HG02973 (cell line): ENCODE measurements at regions not wholly inside any gene's neighbourhood (a gene's known extent, or its start where the extent isn't known, plus 50 kb on each side); places are given as distances from the start of the nearest gene placed in this dataset.

Experiments used
- ATAC-seq: cut with Tn5 transposase; IDR thresholded peaks from one replicate; pipeline ENCODE4 v1.9.1; 2021; ENCODE audit warnings: moderate library complexity; ENCODE audit not compliant: unreplicated experiment

DNA sequence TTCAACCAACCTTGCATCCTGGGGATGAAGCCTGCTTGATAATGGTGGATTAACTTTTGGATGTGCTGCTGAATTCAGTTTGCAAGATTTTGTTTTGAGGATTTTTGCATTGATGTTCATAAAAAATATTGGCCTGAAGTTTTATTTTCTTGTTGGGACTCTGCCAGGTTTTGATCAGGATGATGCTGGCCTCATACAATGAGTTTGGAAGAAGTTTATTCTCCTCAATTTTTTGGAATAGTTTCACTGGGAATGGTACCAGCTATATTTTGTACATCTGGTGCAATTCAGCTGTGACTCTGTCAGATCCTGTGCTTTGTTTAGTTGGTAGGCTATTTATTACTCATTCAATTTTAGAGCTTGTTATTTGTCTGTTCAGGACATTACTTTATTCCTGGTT, 340.3 kb upstream of the TRAM1L1 start:
- no peak for ATAC-seq

DNA sequence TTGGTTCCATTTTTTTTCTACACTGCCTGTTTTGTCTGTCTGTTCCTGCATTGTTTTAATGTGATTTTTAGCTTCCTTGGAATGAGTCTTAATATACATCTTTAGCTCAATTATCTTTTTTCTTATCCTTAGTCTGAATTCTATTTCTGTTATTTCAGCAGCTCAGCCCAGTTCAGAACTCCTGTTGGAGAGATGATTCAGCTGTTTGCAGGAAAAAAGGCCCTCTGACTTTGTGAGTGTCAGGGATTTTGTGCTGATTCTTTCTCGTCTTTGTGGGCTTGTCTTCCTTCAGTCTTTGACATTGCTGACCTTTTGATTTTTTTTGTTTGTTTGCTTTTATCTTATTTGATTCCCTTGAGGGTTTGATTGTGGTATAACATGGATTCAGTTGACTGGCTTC, 343.2 kb upstream of the TRAM1L1 start:
- ATAC-seq = no peak

DNA sequence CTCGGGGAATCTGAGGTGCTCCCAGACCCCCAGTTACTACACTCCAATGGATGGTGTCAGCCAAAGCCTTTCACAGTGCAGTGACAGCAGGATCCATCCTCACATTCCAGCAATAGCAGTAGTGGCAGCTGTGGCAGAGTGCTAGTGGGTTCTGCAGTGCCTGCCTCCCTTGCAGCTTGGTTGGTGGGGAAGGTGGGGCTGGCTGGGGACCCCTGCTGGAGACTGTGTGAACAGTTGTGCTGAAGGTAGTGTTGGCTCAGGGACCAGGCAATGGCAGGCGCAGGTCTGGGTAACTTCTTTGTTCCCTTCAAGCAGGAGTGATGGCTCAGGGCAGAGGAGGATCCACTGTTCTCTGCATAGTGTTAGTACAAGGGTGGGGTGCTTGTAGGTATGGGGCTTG, 343.7 kb upstream of the TRAM1L1 start:
- no peak for ATAC-seq

DNA sequence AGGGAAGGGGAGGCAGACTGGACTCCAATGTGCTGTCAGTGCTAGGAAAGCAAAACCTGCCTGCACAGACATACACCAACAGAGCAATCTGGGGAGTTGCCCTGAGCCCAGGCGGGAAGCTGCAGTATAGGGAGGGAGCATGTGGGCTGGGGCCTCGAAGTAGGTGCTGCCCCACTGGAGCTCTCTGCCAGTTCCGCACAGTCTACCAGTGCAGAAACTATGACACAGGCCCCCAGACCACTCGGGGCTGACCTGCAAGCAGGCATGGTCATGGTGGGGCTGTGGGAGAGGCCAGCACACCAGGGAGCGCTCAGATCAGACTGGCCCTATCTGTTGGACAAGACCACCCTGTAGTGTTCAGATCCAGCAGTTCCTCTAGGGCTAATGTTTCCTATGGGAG, 344.1 kb upstream of the TRAM1L1 start:
- ATAC-seq = no peak

DNA sequence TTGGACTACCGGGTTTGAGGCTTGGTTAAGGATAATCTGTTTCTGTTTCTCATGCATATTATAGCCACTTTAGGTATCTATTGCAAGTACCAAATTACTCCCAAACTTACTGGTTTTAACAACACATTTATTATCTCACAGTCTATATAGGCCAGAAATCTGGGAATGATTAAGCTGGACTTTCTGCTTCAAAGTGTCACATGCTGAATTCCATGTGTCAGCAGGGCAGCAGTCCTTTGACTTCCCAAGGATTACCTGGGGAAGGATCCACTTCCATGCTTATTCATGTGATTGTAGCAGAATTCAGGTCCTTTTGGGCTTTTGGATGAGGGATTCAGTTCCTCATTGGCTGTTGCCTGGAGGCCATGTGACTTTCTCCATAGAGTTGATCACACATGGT, 349.0 kb upstream of the TRAM1L1 start:
- ATAC-seq = no peak

DNA sequence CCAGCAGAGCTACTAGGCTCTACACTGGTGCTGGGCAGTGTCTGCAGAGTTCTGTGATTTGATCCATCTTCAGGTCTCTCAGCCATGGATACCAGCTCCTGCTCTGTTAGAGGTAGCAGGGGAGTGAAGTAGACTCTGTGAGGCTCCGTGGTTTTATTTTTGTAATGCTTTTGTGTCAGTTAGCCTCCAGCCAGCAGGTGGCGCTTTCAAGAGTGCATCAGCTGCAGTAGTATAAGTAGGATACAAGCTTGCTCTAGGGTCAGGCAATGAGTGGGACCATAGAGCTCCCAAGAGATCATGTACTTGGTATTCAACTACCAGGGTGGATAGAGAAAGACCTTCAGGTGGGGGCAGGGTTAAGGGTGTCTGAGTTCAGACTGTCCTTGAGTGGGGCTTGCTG, 362.5 kb upstream of the TRAM1L1 start:
- ATAC-seq = no peak

DNA sequence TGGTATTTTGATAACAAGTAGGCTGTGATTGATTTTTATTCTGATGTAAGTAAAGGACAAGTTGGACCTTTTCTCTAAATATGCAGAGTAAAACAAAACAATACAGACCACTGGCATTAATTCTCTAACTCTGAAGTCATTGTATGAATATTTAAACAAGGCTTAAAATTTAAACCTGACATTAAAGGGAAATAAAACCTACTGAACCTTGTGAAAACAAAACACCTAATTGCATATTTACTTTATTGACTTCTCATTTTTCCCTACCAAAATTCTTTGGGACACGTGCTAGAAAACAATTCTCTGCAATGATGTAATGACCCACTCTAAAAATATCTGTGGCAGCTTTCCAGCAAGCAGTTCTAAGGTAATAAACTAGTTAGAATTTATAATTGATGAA, 369.7 kb upstream of the TRAM1L1 start:
- ATAC-seq = no peak

DNA sequence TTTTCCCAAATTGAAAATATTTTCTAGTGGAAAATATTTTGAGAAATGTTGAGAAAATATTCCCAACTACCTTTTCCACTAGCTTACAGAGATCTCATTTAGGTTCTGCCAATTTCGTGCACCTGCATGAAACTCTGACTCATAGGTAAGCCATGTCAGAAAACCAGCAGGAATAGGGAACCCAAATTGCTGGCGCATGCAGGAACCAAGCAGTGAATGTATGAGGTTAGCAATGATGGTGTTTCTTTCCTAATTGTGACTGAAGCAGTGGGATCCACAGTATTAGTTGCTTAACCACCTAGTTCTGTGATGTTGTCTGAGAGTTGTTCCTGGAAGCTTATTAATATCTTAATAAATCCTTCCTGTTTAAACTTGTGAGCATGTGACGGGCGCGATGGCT, 381.0 kb upstream of the TRAM1L1 start:
- no peak for ATAC-seq

DNA sequence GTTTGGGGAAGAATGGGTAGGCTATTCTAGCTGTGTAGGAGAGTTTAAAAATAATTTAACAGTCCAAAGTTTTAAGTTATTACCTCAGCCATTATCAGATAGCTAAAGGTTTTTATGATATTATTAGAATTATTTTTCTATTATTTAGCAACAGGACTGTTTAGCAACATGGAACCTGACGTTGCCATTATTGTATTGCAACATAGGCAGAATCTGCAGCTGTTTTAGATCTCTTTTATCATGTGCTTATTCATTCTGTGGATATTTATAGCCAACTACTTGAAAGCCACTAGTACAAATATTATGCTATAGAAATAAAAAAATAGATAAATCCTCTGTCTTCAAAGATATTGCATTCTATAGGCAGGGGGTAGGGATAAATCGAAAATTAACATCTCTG, 382.0 kb upstream of the TRAM1L1 start:
- ATAC-seq = no peak

DNA sequence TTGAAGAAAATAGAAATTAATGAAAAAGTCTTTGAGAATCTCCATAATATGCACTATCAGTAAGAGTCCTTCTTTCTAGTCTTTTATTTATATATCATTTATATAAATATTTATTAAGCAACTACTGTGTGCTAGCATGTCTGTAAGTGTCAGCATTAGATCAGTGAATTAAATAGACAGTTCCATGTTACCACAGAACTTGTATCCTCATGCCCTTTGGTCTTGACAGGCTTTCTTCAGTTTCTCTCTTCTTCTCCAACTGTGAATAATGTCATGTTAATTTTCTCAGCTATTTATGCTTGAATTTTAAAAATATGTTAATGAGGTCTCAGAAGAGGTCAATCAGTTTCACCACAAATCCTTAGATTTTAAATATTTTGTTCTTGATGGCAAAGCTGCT, 389.6 kb upstream of the TRAM1L1 start:
- ATAC-seq = no peak

DNA sequence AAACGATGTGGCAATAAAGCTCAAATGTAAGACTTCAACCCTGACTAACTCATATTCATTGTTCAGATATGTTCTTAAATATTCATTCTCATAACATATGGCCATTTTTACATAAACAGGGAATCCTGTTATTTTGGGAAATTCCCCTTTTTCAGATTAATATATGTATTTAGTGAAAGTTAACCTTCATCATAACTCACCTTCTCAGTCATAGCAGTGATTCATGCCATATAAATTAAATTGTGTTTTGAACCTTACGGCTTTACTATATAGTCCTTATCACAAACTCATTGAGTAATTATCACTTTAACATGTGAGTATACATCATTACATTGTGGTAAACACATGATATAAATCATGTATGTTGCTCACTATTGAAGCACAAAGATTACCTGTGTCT, 392.5 kb upstream of the TRAM1L1 start:
- no peak for ATAC-seq

DNA sequence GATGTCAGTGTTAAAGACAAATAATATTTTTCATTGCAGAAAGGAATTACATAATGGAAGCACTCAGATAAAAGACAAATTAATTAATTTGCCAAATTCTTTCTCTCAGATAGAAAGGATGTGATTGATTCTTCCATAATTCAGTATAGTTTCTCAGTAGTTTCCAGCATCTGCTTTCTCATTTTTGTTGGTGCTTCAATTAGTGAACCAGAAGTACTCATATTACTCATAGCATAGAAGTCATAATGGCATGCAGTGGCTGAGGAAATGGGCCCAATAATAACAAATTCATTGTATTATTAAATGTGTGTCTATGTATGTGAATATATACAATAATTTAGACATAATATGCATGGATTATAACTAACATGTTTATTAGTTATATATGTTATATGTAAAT, 393.3 kb upstream of the TRAM1L1 start:
- no peak for ATAC-seq

DNA sequence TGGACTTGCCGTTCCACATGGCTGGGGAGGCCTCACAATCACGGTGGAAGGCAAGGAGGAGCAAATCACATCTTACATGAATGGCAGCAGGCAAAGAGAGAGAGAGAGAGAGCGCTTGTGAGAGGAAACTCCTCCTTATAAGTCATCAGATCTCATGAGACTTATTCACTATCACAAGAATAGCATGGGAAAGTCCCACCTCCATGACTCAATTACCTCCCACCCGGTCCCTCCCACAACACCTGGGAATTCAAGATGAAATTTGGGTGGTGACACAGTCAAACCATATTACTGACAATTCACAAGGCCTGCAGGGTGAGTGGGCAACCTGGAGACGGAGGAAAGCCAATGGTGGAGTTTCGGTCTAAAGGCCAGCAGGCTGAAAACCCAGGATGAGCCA, 394.3 kb upstream of the TRAM1L1 start:
- ATAC-seq = no peak

DNA sequence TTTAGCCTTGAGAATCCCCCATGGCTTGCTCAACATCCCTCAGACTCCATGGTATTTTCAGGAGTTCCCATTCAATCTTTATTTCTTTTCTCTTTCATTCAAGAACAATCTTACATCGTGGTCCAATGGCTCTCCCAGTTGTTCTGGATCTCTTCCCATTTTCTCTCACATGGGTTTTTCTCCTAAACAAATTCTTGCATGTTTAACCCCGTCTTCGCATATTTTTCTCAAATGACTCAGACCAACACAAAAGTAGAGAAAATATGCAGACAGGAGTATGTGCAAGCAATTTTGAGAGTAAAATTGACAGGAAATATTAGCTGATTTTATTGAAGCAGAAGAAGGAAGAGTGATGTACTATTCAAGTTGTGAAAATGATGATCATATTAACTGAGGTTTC, 396.4 kb upstream of the TRAM1L1 start:
- no peak for ATAC-seq

DNA sequence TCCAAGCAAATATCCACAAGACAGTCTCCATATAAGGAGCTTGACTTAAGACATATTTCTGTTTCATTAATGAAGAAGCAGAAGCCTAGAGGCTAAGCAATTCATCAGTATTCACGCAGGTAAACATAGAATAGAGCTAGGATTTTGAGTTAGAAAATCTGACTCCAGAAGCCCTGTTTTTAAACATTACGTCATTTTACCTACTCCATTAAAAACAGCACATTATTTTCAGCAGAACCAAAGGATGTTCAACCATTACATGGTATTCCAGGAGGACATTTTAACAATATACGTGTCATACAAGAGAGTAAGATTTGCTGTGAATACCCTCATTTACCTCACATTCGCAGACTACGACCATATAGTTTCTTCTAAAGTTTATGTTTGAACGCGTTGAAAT, 403.3 kb upstream of the TRAM1L1 start:
- ATAC-seq = no peak

DNA sequence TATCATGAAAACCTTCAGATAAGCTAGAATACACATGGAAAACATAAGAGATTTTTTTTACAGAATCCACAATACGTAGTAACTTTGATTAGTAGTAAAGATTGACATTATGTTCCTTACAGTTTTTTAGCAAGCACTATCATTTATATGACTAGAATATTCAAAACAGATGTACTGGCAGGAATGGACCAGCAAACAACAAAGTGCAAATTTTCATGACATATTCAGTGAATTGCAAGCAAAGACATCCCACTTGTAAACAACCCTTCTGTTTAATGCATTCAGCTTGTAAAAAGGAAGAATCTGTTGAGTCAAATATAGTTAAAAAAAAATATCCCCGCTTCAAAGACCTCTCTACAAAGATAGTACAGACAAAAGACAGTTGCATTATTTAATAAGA, 403.7 kb upstream of the TRAM1L1 start:
- no peak for ATAC-seq

DNA sequence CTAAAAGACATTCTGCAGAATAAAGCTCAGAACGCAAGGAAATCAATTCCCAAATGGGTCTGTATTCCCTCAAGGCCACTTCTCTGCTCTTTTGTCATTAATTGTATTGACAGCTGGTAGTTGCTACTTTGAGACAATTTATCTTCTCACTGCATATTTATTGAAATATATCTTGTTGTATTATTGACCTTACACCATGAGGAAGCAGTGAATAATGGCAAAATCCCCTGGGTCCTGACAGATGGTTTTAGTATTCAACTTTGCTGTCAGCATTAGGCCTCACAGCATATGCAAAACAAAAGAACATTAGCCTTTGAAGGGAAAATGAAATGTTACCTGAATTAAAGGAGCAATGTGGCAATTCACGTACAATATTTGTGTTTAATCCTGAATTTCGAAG, 406.1 kb upstream of the TRAM1L1 start:
- no peak for ATAC-seq

DNA sequence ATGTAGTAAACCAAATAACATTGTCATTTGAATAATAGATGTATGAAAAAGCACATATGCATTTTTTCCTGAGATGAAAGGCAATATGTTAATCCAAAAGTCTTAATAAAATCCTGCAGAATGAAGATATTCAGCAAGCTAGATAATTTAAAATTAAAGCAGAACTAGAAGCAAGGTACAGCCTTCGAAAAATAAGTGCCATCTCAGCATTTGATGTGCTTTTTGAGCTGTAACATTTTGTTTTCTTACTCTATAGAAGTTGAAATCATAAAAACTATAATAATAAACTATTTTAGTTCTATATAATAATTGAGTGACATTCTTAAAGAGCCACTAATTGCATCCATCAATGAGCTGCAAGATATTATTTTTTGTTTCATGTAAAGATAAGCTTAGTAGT, 410.4 kb upstream of the TRAM1L1 start:
- no peak for ATAC-seq

DNA sequence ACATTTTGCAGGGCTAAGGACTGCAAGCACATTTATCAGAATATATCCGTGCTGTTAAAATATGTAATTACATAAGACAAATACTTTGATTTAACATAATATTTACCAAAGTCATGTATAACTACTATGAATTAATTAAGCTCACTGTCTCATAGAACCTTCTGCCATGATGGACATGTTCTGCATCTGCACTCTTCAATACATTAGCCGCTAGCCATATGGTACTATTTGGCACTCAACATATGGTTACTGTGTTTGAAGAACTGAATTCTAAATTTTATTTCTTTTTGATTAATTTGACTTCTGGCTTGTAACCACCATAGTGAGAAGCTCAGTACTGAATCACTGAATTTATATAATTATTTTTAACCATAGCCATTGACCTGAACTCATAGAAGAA, 427.0 kb upstream of the TRAM1L1 start:
- ATAC-seq = no peak

DNA sequence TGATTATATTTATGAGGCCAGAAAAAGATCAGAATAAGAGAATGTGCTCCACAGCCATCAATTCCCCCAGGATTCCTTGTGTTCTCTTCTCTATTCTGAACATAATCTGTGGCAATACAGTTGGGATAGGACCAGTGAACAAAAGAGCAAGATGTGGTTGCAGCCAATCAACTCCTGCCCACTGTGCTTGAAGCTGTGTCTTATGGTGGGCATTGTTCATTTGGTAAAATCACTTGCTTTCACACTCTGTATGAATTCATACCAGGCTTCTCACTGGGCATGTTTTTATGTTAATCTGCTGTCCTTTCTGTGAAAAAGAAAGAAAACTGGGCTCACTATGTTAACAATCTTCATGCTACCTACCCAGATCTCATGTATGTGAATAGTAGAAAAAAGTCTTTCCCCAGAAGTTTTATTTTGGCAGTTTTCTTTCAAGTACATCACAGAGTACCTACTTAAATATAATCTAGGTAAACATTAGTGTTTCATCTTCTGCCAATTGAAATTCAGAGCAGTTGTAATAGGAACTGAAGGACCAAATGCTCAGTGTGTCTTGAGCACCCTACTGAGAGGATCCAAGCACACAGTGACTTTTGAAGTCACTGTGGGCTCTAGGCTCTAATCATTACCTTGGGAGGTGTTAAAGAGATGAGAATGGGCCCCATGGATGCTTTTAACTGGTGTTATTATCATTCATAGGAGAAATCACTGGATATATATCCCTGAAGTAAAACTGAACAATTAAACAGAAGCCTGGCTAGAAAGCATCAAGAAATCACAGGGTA, 429.2 kb upstream of the TRAM1L1 start:
- no peak for ATAC-seq

DNA sequence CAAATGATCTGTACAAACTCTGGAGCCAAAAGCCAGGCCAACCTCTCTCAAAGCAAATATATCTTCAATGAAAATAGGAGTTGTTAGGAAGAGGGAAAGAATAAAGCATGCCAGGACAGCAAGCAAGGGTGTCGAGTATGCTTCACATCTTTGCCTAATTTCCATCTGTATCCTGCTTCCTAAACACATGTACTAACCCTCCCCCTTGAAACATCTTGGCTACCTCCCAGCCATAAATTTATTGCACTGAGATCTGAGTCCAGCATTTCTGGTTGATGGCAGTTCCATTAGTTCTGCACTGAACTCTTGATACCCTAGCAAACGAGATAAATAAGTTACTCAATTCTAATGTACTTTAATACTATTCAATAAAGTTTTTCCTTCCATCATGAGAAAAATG, 430.5 kb upstream of the TRAM1L1 start:
- no peak for ATAC-seq

DNA sequence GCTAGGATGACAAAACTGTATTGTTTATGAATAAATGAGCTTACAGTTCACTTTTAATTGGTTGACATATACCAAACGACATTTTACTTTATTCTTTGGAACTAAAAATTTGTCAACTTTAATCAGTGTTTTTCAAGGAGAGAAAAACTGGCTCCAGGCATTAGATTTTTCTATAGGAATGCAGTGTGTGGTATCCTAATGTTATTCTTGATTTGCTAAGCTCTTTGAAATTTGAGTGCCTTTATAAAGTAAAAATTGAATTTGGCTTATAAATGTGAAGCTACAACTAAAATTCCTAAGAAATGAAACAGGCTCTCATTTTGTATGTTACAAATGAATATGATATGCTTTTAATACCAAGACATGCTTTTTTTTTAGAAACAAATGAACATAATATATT, 442.2 kb upstream of the TRAM1L1 start:
- ATAC-seq = no peak

DNA sequence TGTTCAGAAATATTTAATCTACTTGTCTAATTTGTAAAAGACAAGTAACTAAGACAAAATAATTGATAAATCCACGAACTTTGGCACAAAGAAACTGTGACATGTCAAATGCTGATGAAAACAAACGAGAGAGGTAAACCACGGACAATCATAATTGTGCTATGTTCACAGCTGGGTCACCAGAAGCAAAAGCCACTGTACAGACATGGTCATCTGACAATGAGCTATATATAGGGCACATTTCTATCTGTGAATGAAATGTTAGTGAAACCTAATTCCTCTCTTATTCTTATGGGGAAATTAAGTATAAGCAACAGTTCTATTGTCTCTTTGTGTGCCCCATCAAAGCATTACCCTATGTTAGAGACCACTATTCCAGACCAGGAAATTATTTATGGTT, 444.0 kb upstream of the TRAM1L1 start:
- no peak for ATAC-seq
